NCI-H1092 (cell line): ENCODE measurements at regions not wholly inside any gene's neighbourhood (a gene's known extent, or its start where the extent isn't known, plus 50 kb on each side); places are given as distances from the start of the nearest gene placed in this dataset.

Source experiments
- DNase-seq: peaks from one replicate; lab custom pipeline; 2025; lab: John Stamatoyannopoulos, UW

DNA sequence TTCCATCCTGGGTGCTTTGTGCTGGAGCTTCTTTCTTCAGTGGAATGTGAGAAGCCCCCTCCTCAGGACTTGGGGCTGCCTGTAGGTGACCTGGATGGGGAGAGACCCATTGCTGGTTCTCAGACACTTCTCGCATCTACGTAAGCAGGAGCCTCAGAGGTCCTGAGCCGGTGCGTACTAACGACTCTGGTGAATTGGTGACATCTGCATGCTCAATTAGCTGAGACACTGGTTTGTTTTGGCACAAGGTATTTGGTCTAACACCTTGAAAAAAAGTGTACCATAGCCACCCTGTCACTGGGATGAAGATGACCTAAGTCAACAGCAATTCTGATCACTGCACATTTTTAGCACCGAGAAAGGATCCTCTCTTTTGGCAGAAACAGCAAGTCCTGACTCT, 57.7 kb downstream of the LRRC30 start:
- no peak for DNase-seq

DNA sequence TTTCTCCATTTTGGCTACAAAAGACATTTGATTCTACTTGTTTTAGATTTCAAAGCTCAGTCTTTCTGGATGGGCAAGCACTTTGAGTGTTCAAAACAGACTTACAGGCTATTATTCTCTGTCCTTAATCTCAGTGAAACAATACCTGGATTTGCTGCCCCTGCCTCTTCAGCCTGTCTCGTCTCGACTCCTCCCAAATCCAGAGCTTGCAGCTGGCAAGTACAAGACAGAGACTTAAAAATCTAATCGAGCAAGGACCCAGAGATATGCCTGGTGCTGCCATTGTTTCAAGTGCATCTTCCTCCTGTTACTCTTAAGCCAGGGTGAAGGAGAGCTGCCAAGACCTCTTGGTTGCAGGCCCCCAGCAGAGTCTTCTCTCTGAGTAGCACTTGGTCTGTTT, 59.2 kb downstream of the LRRC30 start:
- no peak for DNase-seq

DNA sequence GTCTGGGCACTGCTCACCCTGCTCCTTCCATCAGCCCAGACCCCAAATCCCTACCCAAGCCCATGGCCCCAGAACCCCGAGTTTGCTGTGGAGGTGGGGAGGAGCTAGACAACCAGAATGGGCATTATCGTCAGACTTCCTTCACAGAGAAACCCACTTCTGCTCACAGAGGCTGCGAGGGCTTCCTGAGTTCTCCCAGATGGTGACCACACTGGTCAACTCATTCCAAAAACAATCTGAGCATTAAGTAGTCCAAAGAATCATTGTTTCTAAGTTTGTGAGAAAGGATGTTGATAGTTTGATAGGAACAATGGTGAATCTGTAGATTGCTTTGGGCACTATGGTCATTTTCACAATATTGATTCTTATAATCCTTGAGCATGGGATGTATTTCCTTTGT, 60.2 kb downstream of the LRRC30 start:
- DNase-seq: no peak

DNA sequence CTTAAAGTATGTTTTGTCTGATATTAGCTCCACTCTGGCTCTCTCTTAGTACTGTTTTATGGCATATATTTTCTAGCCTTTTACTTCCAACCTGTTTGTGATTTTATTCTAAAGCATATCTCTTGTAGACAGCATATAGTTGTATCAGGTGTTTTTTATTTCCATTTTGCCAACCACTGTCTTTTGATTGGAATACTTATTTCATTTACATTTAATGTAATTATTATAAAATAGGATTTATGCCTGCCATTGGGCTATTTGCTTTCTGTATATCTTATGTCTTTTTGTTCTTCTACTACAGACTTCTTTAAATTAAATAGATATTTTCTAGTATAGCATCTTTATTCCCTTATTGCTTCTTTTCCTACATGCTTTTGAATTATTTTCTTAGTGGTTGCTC, 67.3 kb downstream of the LRRC30 start:
- DNase-seq: no peak

DNA sequence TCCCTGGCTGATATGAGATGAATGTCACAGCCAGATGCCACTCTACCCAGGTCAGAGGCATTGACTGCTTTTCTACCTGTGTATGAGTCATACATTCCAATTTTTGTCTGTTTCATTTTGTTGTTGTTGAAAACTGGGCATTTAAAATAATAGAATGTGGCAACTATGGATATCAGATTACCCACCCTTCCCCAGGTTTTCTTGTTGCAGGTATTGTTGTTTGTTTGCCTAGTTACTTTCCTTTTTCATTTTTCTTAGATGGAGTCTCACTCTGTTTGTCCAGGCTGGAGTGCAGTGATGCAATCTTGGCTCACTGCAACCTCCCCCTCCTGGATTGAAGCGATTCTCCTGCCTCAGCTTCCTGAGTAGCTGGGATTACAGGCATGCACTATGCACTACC, 70.2 kb downstream of the LRRC30 start:
- no peak for DNase-seq

DNA sequence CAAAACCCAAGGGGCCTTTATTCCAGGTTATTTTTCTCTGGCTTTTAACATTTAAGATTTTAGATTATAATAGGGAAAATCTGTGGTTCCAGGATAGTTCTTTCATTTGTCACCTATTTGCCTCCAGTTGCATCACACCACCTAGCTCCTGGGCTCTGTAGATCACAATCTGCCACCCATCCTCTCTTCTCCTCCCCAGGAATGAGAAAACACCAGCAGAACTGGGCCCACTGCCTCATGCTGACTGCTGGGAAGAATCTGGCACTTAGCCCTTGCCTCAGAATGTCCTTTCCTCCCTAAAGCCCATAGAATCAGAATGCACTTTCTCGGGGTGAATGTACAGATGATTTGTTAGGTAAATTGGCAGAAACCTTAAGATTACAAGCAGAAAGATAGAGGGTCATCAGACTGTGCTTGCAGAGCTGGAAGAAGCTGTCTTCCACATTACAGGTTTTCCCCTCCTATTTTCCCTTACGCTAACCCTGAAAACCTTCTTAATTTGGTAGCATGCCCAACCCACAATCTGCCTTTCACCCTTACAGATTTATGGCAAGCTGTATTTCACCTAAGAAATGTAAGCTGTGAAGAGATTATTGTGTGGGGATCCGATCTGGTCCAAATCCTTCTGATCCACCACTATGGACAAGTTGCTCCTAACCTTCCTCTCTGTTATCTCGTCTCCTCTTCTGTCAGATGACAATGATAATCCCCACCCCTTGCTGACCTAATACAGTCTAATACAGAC, 72.6 kb downstream of the LRRC30 start:
- no peak for DNase-seq

DNA sequence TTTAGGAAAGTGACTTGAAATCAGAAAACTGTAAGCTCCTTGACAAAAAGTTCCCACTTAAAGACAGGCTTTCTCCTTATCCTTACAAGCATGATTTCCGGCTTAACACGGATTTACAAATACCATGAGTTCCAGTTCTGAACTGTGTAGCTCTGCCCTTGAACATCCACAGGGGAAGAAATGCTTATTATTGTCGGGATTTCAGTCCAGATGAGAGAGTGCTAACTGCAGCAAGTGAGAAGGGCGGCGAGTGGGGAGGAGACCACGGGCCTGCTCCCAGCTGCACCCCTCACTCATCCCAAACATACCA, 73.1 kb downstream of the LRRC30 start:
- no peak for DNase-seq

DNA sequence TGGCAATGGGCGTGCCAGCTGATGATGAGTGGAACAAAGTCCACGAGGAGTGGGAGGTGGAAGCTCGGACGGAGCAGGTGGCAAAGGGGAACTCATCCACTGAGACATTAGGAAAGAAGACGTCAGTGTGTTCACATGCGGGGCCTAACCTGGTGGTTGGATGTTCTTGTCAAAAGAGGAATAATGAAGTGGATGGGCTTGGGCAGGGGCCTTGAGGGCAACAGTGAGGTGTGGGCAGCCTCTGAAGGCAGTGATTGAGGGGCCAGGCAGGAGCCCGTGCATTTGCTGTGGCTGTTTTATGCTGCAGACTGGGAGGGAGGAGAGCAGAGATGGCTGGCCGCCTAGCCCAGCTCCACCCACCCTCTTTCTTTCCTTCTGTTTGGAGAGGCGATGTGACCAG, 74.5 kb downstream of the LRRC30 start:
- DNase-seq: no peak

DNA sequence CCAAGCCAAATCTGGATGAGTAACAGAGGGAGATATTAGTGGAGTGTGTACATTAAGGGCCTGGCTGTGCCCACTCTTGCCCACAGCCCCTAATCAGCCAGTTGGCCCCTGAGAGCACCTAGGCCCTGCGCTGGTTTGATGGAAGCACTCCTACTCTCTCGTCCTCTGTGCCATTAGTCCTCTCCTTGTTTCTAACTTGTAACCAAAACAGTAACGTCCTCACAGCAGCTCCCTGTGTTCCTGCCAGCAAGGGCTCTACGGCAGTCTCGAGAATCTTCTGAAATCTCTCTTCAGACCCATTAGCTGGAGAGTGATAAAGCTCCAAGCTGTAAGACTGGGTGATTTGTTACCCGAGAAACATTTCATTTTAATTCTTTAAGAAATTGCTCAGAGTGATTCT, 76.1 kb downstream of the LRRC30 start:
- no peak for DNase-seq

DNA sequence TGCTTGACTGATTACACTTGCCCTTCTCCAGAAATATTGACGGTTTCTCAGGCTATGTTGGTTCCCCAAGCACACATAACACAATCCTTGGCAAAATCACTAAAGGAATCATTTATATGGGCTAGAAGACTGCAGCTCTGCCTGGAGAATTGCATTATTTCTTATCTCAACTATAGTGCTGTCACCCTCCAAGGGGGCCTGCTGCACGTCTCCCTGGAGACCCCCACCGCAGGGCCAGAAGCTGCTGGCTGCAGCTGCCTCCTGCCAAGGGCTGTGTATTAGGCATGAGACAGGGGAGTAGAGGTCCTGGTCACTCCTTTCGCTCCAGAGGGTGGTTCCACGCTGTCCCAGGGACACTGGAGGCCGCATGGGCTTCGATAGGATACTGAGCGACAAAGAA, 76.6 kb downstream of the LRRC30 start:
- no peak for DNase-seq

DNA sequence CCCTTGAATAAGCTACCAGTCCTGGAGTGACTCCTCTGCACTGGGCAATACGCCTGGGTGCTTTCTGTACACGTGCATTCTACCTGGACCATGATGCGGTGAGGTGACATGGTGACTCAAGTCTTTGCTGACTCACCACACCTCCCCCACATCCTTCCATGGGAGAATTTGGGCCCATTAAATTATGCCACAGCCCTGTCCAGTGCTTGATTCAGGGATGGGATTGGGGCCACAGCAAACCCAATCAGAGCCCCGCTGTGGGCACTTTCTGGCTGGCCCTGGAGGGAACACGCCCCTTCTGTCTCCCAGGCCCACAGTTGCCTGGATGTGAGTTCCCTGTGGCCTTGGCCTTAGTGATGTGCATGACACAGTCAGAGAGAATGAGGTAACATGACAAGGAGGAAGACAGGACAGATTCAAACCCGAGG, 86.9 kb downstream of the LRRC30 start:
- no peak for DNase-seq

DNA sequence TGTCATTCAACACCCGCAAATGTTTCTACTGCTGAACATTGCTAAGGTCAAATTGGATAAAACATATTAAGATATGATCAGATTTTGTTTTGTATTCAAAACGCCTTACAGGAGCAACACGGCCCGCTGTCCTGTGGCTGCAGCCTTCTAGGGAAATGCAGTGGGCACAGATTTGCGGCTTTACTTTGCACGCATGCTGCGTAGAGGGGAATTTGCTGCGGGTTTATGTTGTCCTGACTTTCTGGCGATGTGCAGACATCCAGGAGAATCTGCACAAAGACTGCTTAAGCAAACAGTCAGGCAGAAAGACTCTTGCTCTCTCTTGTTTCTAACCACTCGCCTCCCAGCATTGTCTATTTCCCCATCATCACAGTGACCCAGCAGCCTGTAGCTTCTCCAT, 88.3 kb downstream of the LRRC30 start:
- DNase-seq: no peak

DNA sequence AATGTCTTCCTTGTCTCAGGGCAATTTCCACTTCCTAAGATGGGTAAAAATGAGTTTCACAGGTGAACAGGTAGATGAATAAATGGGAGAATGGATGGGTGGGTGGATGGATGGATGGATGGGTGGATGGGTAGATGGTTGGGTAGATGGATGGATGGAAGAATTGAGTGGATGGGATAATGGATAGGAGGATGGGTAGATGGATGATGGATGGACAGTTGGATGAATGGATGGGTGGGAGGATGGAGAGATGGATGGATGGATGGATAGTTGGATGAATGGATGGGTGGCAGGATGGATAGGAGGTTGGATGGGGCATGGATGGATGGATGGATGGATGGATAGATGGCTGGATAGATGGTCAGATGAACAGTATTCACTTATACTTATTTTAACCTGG, 90.9 kb downstream of the LRRC30 start:
- DNase-seq: no peak

DNA sequence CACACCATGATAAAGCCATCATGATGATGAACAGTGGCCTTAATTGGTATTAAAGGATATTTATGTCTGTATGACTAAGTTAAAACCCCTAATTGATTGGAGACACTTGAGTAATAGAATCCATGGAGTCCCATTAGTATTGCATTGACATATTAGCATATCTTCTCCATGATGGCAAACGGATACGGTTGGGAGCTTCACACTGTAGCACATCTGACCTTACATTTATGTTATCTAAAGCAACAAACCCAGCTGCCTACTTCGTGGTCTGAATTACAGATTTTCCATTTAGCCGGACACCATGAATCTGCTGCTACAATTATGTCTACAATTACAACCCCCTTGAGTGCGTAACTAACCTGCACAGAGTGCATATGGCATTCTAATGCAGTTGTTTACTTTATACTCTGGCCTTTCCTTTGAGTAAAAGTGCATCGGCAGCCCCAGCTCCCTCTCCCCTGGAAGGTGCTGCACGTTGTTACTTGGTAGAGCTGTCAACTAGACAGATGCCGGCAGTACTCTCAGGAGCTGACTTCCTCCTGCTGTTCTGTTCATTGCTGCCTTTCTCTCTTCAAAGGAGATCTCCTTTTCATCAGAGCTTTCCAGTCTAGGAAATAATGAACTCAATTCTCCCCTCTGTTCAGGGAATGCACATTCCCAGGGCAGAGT, 92.1 kb downstream of the LRRC30 start:
- no peak for DNase-seq

DNA sequence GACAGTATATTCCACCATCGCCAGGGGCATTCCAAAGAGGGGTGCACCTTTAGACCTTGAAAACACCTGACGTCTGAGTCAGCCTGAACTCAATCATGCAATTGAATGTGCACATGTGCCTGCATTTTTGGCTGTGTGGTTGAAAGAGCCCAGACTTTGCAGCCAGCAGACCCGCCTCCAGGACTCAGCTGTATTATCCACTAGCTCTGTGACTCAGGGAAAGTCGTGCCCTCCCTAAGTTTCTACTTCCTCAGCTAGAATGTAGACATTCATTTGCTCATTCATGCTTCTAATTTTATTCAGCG, 94.2 kb downstream of the LRRC30 start:
- no peak for DNase-seq

DNA sequence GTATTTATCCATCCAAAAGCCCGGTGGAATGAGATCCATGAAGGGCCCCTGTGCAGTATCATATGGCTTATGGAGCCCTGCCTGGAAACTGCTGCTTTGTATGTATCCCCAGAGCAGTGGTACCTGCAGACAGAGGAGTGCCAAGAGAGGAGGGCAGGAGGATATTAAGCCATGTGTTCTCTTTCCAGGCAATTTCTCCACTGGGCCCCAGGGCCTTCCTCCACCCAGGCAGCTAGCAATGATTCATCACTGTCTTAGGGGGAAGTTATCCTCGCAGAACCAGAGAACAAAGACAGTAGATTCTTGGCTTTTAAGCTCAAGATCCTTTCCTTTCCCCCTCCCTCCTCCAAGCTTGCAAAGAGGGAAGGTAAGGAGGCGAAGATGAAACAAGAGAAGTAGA, 98.1 kb downstream of the LRRC30 start:
- DNase-seq: no peak

DNA sequence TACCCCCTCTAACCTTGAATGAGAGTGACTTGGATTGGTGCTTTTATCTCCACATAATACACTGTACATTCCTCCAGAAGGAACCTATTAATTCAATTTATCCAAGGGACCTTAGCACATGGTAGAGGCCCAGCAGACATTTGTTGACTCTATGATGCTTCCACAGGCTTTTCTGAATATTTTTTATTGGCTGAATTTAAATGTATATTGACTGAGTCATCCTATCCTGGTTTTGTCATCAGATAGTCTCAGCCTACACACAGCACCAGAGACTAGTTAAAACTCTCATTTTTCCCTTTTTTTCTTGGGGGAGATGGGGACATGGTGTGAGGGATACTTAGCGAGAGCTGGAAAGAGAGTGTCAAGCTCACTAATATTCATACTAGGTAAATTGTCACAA, 101.6 kb downstream of the LRRC30 start:
- no peak for DNase-seq

DNA sequence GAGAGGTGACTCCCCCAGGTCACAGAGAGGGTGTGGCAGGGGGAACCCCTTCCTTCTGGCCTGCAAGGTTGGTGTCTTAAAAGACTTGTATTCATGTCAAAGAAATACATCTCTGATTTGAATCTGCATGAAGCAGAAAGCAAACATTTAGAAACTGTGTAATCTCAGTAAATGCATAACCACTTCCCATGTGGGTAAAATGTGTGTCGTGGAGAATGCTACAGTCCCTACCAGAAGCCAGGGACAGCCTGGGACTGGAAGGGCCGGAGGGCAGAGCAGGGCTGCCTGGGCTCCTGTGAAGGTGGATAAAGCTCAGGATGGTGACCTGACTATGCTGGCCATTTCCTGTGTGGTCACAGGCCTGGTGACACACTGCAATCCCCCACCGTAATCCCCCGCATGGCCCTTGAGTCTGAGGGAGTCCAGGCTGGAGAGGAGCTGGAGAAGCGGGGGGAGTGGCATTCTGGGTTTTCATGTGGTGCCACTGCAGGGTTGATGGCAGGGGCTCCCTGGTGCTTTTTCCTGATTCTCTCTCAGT, 102.2 kb downstream of the LRRC30 start:
- no peak for DNase-seq

DNA sequence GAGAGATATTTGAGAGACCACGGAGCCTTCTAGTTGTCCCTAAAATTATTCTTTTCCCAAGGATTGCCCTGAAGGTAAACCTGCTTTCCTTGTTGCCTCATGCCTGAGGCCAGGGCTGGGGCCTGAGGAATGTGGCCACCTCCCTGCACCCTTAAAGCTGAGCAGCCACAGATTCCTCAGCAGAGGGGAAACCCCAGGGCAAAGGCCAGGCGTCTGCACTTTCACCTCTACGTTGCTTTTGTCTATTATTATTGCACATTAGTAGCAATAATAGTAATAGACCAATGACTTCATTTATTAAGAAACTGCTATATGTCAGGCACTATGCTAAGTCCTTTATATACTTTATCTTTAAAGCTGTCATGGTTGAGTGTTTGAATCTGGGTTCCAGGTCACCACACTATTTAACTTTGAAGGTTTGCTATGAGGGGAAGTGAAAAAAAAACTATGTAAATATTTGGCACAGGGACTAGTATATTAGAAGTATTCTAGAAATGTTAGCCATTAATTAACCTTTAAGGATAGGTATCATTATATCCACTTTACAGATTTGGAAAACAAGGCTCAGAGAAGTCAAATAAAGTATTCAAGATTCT, 104.2 kb downstream of the LRRC30 start:
- DNase-seq: no peak

DNA sequence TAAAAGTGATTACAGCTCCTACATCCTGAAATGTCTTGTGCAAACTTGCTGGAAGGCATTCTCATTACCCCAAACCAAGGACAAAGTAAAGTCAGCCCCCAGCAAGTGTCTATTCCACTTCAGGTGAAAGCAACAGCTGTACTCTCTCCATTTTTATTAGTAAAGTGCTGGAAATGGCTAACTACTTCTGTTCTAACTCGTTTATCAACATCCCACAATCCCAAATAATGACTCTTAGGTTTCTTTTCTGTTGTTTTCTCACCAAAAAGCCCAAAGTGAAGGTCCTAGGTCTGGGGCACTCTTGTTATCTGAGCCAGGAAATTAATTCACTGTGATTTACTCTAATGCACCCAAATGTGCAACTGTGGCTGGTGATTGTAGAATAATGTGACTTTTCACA, 105.7 kb downstream of the LRRC30 start:
- no peak for DNase-seq

DNA sequence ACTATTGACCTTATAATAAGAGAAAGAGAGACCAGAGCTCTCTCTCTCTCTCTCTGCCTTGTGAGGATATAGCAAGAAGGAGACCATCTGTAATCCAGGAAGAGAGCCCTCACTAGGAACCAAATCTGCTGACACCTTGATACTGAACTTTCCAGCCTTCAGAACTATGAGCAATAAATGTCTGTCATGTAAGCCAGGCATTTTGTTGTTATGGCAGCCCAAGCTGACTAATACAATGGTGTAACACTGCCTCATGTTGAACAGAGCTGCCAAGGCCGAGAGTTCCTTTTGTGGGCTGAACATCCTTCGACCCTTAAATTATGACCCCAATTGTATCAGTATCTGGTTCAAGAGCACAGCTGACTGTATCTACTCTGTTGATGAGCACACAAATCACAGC, 108.0 kb downstream of the LRRC30 start:
- DNase-seq: no peak

DNA sequence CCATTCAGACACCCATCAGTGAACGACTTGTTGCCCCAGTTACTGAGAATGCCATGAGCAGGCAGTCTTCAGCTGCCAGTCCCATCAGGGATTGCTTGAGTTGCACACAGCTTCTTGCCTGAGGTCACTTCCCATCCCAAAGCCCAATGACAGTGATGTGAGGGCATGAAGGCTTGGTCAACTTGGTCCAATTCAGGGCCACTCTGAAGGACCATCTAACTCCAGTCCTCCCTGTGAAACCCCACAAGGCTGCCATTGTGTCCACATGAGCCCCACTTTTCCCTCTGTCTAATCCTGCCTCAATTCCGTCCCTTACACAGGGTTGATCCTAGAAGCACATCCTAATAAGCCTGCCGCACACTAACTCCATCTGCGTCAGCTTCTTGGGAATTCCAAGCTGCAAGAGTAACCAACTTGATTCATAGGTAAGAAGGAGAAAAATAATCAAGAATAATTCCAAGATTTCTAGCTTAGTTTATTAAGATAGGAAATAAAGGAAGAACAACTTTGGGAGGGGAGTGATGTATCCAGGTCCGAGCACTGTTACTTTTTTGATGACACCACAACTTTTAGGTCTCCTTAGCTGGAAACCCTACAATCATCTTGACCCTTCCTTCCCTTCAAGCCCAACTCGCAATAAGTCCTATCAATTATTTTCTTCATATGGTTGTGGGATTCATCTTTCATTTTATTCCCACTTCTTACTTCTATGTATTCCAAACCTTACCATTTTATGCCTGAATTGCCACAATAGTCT, 110.9 kb downstream of the LRRC30 start:
- DNase-seq: no peak
